ENCODE measurements at regions not wholly inside any gene's neighbourhood (a gene's known extent, or its start where the extent isn't known, plus 50 kb on each side); places are given as distances from the start of the nearest gene placed in this dataset.

DNA sequence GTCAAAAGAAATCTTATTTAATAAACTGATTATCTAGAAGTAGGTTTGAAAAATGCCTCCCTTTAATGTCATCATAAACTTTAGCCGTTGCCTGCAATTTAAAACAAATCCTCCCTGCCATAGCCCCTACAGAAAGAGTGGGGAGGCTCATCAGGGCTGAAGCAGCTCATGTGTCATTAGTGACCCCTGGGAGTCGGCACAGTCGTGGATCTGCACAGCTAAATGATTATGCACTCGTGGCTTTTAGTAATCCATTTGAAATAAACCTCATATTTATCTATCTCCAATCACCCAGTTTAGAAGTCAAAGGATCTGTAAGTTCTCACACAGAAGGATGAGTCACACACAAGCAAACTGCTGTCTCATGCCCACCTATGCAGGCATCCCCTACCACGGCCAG lies 277.3 kb downstream of the SS18 start:
- DNase-seq (ENCODE audit: low read depth), result no peak

DNA sequence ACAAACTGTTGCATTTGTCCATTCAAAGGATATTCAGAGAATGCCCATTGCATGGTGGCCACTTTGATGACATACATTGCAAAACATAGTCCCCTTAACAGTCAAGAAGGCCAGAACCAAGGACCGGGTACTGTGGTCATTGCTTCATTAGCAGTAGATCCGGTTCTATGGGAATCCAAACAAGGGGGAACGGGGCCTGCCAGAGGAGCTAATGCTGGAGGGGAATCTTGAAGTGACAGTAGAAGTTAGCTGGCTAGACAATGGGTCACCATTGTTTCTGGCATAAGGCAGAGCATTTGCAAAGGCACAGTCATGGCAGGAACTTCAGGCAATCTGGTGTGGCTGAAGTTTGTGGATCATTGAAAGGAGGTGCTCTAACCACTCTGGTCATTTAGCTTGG lies 279.7 kb downstream of the SS18 start:
- DNase-seq (ENCODE audit: low read depth), result no peak

DNA sequence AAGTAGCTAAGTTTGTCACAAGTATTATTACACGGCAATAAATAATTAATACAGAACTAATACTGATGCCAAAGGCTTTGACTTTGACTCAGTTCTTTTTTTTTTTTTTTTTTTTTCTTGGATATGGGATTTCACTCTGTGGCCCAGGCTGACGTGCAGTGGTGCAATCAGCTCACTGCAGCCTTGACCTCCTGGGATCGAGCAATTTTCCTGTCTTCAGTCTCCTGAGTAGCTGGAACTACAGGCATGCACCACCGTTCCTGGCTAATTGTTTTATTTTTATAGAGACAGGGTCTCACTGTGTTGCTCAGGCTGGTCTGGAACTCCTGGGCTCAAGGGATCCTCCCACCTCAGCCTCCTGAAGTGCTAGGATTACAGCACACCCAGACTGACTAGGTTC lies 284.5 kb downstream of the SS18 start:
- DNase-seq (ENCODE audit: low read depth), result no peak

DNA sequence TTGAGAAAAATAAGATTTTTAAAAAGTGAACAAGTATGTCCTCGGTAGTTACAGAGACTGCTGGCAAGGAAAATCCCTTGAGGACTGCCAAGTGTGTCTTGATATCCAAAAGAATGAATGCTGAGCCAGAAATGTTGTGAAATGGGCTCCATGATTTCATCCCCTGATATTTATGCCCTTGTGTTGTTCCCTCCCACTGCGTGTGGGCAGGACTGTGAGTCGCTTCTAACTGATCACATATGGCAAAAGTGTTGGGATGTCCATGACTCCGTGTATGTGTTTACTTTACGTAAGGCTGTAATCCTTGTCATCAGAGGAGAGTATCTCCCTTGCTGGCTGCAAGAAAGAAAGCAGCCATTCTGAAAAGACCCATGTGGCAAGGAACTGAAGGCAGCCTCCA lies 285.1 kb downstream of the SS18 start:
- DNase-seq (ENCODE audit: low read depth), result no peak

DNA sequence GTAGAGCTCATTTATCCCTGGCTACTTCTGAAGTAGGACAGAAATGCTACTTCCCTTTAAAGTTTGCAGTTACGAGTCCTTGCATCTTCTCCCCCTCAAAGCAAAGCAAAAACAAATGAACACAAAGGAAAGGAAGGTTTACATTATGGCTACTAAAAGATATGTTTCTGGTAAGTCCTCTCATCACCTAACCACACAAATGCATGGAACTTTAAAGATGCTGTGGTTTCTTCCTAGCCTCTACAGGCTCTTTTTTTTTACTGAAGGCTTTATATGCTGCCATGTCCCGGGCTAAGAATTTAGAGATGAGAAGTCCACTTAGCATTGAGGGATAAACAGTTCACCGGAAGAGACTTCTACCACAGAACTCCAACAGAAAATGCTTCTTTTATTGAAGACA lies 291.2 kb downstream of the SS18 start:
- no peak for DNase-seq (ENCODE audit: low read depth)

DNA sequence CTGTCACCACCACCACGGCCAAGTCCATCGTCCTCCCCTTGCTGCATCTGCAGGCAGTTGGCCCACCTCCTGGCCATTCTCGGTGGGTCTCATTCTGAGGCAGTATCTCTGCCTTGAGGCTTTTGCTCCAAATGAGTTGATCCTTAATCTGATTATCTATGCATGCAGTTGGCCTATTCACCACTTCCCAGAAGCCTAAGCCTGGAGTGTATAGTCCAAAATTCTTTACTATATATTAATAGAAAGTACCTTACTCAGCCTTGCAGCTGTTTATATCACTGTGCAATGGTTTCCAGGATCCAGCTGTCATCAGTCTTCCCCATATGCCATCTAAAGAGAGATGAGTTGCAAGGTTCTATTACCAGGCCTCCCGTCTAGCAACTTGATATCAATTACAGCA lies 292.4 kb downstream of the SS18 start:
- DNase-seq (ENCODE audit: low read depth), result no peak

DNA sequence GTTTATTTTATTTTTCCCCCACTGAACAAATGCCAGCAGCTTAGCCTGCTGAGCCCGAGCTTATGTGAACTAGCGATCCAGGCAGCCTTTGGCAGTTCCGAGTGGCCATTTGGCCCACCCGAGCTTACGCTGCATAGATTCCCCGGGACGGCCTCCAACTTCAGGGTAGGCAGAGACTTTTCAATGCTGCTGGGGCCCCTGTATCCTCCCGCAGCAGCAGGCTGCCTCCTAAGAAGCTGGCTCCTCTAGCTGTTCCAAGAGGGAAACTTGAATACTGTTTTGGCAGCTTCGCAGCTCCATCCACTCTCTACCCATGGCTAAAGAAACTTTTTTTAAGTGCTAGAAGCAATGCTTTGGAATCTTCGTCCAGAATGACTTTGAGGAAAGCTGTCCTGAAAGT lies 295.2 kb downstream of the SS18 start:
- no peak for DNase-seq (ENCODE audit: low read depth)

DNA sequence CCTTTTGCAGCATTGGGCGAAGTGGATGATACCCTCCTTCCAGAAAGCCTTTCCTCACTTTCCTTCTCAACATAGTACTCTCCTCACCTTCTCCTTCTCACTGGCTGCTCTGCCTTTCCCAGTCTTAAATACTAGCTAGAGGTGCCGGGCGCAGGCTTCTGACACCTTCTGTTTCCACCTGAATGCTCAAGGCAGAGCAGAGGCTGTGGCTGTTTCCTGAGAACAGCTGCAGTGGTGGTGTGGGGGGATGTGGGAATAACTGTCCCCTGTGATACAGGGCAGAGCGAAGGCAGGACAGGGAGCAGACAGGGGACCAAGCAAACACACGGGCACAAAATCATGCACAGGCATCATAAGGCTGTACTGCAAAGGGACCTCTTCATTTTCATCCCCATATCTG lies 303.1 kb downstream of the SS18 start:
- no peak for DNase-seq (ENCODE audit: low read depth)

DNA sequence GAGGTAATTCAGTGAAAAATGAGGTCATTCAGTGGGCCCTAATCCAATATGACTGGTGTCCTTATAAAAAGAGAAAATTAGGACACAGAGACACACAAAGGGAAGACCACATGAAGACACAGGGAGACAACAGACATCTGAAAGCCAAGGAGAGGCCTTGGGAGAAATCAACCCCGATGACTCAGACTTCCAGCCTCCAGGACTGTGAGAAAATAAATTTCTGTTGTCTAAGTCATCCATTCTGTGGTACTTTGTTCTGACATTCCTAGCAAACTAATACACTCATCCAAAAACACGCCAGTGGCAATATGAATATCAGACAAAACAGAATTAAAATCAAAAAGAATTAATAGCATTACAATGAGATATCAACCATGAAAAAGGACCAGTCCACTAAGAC lies 303.7 kb downstream of the SS18 start:
- DNase-seq (ENCODE audit: low read depth), result no peak

DNA sequence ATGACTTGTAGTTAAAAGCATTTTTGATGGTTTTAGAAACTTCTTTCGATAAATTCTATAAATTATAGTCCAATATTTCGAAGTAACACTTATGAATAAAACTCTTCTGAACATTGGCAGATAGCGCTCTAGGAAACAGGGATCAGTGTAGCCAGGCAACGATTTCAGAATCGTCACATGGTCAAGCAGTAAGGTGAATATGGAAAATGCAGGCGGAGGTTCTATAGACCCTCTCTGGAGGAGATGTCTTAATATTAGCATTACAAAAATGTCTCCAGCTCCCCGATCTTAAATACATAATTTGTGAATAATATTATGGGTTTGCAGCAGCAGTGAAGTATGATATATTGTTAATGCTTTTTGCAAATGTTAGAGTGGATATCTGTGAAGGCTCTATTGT lies 310.3 kb downstream of the SS18 start:
- no peak for DNase-seq (ENCODE audit: low read depth)

DNA sequence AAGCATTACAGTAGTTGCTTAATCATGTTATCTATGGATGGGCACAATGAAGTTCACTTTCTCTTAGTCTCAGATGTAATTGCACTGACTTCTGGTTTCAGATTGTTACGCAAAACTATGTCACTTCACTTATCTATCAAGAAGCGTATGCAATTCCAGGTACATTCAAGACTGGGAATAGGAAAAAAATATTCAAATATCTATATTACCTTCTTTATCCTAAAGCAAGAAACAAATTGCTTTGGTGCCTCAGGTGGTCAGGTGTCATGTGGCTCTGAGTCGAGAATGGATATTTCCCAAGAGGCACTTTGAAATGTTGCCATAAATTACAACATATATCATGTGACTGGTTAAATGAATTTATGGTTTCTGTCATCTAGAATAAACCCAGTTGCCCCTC lies 318.6 kb downstream of the SS18 start:
- no peak for DNase-seq (ENCODE audit: low read depth)

DNA sequence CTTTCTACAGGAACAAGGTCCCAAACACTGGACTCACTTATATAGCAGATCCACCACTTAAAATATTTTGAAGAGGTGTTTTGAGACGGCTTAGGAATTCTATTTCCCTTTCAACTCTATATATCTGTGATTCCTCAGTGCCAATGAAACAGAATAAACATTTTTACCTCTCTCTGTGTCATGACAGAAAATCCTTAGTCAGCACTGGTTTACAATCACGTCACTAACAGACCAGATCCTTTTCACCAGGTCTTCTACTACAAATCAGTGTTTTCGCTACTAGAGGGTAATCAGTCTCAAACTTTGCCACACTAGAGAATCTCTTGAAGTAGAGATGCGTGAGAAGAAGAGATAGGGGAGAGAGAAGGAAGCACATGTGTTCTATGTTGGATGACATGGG lies 325.6 kb downstream of the SS18 start:
- no peak for DNase-seq (ENCODE audit: low read depth)

DNA sequence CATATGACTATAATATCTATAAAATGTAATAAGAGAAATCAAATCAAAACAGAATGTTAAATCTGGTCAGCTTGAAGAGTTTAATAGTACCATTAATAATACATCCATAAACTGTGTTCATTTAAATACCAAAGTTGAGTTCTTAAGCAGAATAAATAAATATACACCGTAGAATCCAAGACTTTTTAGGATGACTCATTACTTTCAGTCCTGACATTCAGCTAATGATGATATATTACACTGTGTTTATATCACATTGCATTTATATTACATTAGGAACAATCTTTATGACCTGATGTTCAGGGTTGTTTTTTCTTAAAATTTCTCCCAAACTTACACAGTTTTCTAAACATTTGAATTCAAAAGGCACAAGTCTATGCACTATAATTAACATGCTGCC lies 331.3 kb downstream of the SS18 start:
- no peak for DNase-seq (ENCODE audit: low read depth)

DNA sequence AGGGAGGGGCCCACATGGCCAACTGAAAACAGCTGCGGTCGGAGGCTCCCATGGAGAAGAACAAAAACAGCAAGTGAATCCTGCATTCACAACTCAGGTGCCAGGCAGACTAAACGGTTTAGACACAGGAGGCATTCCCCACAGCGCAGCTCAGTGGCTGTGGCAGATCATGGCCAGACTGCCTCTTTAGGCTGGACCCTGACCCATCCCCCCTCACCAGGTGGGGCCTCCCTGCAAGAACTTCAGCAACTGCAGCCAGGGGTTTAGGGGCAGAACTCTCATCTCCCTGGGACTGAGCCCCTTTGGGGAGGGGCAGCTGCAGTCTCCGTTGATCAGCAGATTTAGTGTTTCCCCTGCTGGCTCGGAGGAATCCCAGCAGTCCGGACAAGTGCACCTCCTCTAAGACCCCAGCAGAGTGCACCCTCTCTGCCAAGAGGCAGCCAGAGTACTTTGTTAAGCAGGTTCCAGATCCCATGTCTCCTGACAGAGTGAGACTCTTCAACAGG lies 346.7 kb downstream of the SS18 start:
- DNase-seq (ENCODE audit: low read depth), result no peak

DNA sequence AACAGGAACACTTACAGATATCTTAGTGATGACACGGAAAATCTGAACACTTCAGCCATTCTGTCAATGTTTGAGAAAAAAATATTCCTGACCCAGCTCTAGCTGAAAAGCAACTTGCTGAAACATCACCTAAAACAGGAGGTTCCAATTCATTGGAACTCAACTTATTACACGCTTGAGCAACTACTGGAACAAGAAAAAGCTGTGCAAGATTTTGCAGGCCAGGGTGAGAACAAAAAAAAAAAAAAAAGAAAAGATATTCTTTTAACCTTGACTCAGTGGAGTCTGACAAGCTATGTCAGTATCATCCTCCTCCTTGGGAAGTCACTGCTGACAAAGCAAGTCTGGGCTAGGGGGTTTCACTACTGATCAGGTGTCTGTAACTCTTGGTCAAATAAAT lies 351.0 kb downstream of the SS18 start:
- no peak for DNase-seq (ENCODE audit: low read depth)

DNA sequence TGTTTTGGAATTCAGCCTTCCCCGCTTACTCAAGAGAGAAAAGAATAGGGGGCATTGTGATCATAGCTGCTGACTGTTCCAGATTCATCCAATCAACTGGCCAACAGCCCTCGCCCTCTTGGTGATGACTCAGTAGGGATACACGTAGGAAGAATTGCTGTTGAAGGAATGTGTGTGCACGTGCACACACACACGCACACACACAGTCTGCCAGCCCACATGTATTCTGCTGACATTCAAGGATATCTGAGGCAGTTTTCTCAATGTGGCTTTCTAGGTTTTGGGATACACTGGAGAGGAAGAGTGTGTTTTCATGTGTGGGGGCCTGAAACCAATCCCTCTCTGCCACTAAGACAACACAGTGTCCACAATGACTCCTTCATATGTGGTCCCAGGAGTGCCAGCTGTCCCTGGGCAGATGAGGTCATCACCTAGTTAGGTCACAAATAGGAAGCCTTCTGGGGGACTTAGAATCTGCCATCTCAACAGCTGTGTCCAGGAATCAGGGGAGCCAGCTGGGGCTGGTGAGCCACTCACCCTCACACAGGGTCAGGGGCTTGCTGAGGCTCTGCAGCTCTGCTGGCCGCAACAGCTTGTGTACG lies 352.6 kb downstream of the SS18 start:
- no peak for DNase-seq (ENCODE audit: low read depth)

DNA sequence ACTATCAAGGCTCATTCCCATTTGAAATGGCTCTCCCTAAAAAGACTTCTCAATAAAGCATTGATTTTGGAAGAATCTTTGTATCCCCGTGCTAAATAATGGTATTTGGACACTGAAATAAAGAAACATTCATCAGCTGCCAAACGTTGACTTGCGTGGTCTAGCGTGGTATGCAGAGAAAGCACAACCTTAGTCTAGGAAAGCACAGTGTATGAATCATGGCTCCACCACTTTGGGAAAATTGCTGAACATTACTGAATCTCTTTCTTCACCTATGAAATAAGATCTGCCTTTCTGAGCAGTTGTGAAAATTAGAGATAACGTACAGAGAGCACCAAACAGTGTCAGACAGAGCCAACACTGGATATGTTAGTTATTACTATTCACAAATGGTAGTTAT lies 353.9 kb downstream of the SS18 start:
- no peak for DNase-seq (ENCODE audit: low read depth)

DNA sequence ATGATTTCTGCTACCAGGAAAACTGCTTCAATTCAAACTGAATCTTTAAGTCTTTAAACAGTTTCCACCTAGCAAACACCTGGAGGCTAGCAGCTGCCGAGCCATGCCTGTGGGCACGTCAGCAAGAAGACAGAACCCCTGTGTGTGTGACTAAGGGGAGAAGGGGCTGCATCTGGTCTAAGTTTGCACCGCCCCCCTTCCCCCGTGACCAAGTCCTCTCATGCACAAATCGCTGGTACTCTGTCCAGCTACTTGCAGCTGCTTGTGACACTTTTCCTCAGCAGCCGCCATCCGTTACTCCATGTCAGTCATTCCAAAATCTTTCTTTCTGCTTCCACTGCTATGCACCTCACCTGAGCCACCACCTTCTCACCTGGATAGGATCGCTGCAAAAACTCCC lies 355.0 kb downstream of the SS18 start:
- DNase-seq (ENCODE audit: low read depth), result no peak

DNA sequence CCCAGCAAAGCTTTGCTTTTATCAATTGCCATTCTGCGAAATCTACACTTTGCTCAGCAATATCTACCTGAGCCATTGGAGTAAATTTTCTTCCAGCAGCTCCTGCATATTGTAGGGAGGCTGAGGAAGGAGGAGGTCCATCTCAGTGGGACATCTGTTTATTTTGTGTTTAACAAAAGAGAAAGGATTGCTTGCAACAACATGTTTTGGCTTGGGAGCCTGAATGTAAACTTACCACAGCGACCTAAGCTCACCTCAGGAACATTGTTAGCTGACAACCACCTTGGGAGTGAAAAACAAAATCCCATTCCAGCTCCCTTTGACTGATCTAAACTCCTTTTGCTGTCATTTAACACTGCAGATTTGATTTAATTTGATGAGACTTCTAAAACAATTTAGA lies 356.1 kb downstream of the SS18 start:
- DNase-seq (ENCODE audit: low read depth), result no peak

DNA sequence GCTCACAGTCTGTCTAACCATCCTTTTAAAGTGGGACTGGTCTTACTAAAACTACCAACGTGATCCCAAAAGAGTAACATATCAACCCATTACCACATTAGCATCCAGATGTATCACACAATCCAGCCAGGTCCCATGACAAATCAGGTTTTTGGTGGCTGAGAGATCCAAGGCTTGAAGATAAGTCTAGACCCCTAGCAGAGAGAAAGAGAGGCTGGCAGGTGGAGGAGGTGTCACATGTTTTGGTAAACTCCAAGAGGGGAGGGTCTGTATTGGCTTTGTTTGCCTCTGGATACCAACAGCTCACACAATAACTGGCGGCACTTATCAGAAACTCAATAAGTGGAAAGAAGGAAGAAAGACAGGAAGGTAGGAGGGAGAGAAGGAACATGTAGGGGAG lies 357.6 kb downstream of the SS18 start:
- DNase-seq (ENCODE audit: low read depth), result no peak

DNA sequence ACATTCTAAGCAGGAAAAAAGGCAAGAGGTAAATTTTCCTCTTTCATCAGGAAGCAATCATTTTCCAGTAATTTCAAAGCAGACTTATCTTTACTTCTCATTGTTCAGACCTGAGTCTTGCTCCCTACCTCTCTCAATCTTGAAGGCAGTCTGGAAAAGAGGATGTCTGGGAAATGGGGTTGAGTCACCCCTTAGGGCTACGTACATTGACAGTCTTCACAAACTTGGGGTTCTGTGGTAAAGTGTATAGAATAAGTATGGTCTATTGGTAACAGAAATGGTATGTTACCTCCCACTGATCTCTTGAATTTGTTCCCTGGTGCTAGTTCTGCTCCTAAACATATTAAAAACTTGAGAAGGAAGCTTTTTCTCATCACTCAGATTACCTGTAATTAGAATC lies 361.3 kb downstream of the SS18 start:
- DNase-seq (ENCODE audit: low read depth), result no peak

DNA sequence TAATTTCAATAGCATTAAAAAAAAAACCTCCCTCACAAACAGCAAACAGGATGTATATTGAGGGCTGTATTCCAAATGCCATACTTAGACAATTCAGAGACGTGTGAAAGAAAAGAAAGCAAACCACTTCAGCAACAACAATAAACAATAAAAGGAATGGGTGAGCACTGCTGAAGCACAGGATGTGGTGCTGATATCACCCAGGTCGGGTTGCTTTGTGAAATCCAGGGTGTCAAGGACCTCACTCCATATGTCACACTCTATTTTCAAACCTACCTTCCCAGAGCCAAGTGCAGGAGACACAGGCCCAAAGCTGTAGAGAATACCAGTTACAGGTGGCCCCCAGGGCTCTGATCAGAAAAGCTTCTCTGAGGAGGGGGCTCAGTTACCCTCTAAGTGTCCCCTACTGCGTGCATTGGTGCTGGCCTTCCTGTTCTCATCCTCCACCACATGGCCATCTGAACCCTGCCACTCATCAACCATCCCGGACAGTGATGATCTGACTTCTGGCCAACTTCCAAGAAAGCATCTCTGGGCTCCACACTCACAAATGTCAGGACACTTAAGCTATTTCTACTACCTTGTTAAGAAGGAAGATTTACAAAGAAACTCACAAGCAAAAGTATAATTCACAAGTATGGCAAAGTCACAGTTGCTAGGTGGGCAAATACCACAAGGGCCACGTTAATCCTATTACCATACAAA lies 363.0 kb downstream of the SS18 start:
- no peak for DNase-seq (ENCODE audit: low read depth)

DNA sequence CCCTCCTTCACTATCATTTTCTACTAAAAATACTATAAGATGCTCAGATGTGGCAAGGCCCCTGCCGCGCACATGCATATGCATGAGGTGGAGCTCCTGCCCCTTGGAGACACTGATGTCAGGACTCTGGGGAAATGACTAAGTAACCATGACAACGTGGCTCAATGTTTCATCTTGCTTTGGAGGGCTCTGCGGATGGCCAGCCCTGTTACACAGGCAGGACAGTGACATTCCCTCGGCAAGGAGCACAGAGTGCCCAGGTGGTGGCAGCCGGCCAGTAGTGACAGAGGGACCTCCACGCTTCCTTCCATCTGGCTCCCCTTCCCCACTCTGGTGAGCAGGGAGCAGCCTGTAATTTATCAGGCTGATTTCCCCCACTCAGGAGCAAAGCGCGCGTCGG lies 364.1 kb downstream of the SS18 start:
- no peak for DNase-seq (ENCODE audit: low read depth)

DNA sequence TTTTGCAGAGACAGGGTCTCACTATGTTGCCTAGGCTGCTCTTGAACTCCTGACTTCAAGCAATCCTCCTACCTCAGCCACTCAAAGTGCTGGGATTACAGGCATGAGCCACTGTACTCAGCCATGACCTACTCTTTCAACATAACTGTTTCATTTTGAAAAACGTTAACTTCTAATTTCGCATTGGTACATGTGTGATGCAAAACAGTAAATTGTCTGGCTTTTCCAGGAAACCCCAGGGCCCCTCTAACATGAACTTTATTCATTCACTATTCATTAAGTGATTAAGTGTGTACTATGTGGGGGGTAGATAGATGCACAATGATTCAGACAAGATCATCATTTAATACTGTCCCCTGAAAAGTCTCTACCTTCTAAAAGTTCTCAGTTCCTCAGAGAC lies 364.9 kb downstream of the SS18 start:
- DNase-seq (ENCODE audit: low read depth), result no peak

Measured in forelimb muscle (tissue), 1 donor.